SK-N-MC (cell line): ENCODE measurements at regions not wholly inside any gene's neighbourhood (a gene's known extent, or its start where the extent isn't known, plus 50 kb on each side); places are given as distances from the start of the nearest gene placed in this dataset.

Source experiments
- EZH2 ChIP-seq: fragments of 200-600 bp; sonication (generic); IDR thresholded peaks from one replicate; pipeline ENCODE4 v1.6.1; 2017; ENCODE audit warnings: antibody characterized with exemption
- FOXP2 ChIP-seq: optimal IDR thresholded peaks from 2 replicates; pipeline ENCODE3; 2011; ENCODE audit warnings: mild to moderate bottlenecking, moderate library complexity; ENCODE audit not compliant: insufficient read depth; ENCODE audit errors: extremely low read length, control extremely low read depth
- POLR2AphosphoS5 ChIP-seq: IDR thresholded peaks from 2 replicates; pipeline ENCODE4 v1.6.1; 2012; ENCODE audit warnings: mild to moderate bottlenecking, low read depth, low read length, borderline replicate concordance

DNA sequence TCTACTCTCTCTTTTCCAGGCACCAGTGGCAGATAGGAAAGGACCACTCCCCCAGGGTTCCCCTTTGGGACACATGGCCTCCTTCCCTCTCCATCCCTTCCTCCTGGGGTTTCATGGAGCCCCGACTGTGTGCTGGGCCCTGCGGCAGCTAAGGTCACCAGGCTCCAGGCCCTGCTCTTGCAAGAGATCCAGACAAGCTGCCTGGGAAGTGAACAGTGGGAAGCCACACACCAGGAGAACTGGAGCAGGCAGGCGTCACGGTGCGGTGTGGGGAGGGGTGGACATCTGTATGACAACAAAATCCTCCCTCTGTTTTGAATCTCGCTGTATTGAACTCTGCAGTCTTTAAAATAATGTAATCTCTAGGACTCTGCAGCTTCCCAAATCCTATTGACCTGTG lies 330.1 kb downstream of the UQCRFS1 start:
- TF ChIP-seq POLR2AphosphoS5 (no peak), EZH2 (no peak), FOXP2 (no peak)
